22Rv1 (cell line): ENCODE measurements at regions not wholly inside any gene's neighbourhood (a gene's known extent, or its start where the extent isn't known, plus 50 kb on each side); places are given as distances from the start of the nearest gene placed in this dataset.

Experiments
- ZFX ChIP-seq: fragments of 450-650 bp; IDR thresholded peaks from 2 replicates; pipeline ENCODE4 v1.6.1; 2017; ENCODE audit warnings: antibody characterized with exemption, borderline replicate concordance
- TF ChIP-seq, protein P1 (sequence below): fragments of 450-650 bp; IDR thresholded peaks from 2 replicates; pipeline ENCODE4 v1.5.1; 2017; ENCODE audit warnings: mild to moderate bottlenecking

DNA sequence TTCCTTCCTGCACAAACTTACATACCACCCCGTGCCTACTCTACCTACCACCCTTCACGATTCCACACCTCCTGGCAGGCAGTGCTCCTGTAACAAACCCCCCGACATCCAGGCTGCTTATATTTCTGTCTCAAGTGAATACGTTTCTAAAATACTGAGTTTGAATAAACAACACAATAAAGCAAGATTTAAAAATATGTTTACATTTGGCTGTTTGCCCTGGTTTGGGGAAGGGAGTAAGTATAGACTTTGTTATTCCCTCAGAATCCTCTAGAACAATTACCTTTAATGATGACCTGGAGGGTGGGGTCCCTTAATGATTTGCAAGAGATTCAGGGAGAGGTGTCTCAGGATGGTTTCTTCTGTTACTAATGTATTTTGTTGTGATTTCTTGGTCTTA lies 402.6 kb upstream of the TBL1XR1 start:
- TF ChIP-seq, protein P1, sequence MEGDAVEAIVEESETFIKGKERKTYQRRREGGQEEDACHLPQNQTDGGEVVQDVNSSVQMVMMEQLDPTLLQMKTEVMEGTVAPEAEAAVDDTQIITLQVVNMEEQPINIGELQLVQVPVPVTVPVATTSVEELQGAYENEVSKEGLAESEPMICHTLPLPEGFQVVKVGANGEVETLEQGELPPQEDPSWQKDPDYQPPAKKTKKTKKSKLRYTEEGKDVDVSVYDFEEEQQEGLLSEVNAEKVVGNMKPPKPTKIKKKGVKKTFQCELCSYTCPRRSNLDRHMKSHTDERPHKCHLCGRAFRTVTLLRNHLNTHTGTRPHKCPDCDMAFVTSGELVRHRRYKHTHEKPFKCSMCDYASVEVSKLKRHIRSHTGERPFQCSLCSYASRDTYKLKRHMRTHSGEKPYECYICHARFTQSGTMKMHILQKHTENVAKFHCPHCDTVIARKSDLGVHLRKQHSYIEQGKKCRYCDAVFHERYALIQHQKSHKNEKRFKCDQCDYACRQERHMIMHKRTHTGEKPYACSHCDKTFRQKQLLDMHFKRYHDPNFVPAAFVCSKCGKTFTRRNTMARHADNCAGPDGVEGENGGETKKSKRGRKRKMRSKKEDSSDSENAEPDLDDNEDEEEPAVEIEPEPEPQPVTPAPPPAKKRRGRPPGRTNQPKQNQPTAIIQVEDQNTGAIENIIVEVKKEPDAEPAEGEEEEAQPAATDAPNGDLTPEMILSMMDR: no peak
- no peak for TF ChIP-seq ZFX
